ENCODE measurements at regions not wholly inside any gene's neighbourhood (a gene's known extent, or its start where the extent isn't known, plus 50 kb on each side); places are given as distances from the start of the nearest gene placed in this dataset.

- no peak overlapping the region for H3K4me2 ChIP-seq (ENCODE audit: low read length)
Observed at GRCh38 chr21:25313829-25314228, 293.5 kb downstream of the MRPL39 start.

GRCh38 chr21:25307489-25307888, 299.8 kb downstream of the MRPL39 start:
- Histone ChIP-seq H3K27ac (ENCODE audit: low read length) (no peak overlapping the region), H3K9me3 (ENCODE audit: low read length) (peaks cover 5% of the 10 kb centered on the region), H2AFZ (ENCODE audit: low read depth, low read length) (no peak overlapping the region), H3K79me2 (replicated peaks; ENCODE audit: insufficient read depth, low read length) (no peaks in the 10 kb centered on the region), H3F3A (ENCODE audit: insufficient read depth, low read length, poor library complexity, severe bottlenecking) (no peaks in the 10 kb centered on the region), H3K9me2 (ENCODE audit: insufficient read depth, low read length) (no peaks in the 10 kb centered on the region), H3K27me3 (ENCODE audit: insufficient read depth, low read depth, low read length) (no peaks in the 10 kb centered on the region), H3K4me3 (ENCODE audit: low read length) (no peak overlapping the region), H4K20me1 (ENCODE audit: insufficient read depth) (no peaks in the 10 kb centered on the region), H3K4me2 (ENCODE audit: low read length) (no peak overlapping the region), H3K36me3 (ENCODE audit: insufficient read depth, low read length) (no peaks in the 10 kb centered on the region), H3K9ac (ENCODE audit: low read length) (no peak overlapping the region)
- no peak for TF ChIP-seq EZH2 (IDR thresholded peaks at IDR 0.05; ENCODE audit: borderline replicate concordance, insufficient read depth, low read length, poor library complexity, severe bottlenecking)
- TF ChIP-seq SMC3 (conservative IDR thresholded peaks at IDR 0.05; ENCODE audit: poor library complexity), result no peak
- no peak for TF ChIP-seq TAF1 (IDR thresholded peaks at IDR 0.05; ENCODE audit: low read depth)
- TF ChIP-seq, protein P1, sequence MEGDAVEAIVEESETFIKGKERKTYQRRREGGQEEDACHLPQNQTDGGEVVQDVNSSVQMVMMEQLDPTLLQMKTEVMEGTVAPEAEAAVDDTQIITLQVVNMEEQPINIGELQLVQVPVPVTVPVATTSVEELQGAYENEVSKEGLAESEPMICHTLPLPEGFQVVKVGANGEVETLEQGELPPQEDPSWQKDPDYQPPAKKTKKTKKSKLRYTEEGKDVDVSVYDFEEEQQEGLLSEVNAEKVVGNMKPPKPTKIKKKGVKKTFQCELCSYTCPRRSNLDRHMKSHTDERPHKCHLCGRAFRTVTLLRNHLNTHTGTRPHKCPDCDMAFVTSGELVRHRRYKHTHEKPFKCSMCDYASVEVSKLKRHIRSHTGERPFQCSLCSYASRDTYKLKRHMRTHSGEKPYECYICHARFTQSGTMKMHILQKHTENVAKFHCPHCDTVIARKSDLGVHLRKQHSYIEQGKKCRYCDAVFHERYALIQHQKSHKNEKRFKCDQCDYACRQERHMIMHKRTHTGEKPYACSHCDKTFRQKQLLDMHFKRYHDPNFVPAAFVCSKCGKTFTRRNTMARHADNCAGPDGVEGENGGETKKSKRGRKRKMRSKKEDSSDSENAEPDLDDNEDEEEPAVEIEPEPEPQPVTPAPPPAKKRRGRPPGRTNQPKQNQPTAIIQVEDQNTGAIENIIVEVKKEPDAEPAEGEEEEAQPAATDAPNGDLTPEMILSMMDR (IDR thresholded peaks at IDR 0.05; ENCODE audit: poor library complexity, severe bottlenecking), result no peak
- no peak for TF ChIP-seq RAD21 (conservative IDR thresholded peaks at IDR 0.05)
- no peak for TF ChIP-seq EP300 (conservative IDR thresholded peaks at IDR 0.05; ENCODE audit: poor library complexity, severe bottlenecking)
- no peak for TF ChIP-seq POLR2AphosphoS5 (IDR thresholded peaks at IDR 0.05)
- TF ChIP-seq, protein P2, sequence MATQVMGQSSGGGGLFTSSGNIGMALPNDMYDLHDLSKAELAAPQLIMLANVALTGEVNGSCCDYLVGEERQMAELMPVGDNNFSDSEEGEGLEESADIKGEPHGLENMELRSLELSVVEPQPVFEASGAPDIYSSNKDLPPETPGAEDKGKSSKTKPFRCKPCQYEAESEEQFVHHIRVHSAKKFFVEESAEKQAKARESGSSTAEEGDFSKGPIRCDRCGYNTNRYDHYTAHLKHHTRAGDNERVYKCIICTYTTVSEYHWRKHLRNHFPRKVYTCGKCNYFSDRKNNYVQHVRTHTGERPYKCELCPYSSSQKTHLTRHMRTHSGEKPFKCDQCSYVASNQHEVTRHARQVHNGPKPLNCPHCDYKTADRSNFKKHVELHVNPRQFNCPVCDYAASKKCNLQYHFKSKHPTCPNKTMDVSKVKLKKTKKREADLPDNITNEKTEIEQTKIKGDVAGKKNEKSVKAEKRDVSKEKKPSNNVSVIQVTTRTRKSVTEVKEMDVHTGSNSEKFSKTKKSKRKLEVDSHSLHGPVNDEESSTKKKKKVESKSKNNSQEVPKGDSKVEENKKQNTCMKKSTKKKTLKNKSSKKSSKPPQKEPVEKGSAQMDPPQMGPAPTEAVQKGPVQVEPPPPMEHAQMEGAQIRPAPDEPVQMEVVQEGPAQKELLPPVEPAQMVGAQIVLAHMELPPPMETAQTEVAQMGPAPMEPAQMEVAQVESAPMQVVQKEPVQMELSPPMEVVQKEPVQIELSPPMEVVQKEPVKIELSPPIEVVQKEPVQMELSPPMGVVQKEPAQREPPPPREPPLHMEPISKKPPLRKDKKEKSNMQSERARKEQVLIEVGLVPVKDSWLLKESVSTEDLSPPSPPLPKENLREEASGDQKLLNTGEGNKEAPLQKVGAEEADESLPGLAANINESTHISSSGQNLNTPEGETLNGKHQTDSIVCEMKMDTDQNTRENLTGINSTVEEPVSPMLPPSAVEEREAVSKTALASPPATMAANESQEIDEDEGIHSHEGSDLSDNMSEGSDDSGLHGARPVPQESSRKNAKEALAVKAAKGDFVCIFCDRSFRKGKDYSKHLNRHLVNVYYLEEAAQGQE (IDR thresholded peaks at IDR 0.05; ENCODE audit: borderline replicate concordance), result no peak
- no peak for TF ChIP-seq MXI1 (conservative IDR thresholded peaks at IDR 0.05; ENCODE audit: poor library complexity, severe bottlenecking)

More at GRCh38 chr21:25313829-25314228, 293.5 kb downstream of the MRPL39 start:
- Histone ChIP-seq H3K9me2 (ENCODE audit: insufficient read depth, low read length) (no peaks in the 10 kb centered on the region), H3K27ac (ENCODE audit: low read length) (no peak overlapping the region), H3K4me3 (ENCODE audit: low read length) (no peak overlapping the region), H3K27me3 (ENCODE audit: insufficient read depth, low read depth, low read length) (no peaks in the 10 kb centered on the region), H2AFZ (ENCODE audit: low read depth, low read length) (no peak overlapping the region), H3K9me3 (ENCODE audit: low read length) (peaks cover 4% of the 10 kb centered on the region), H4K20me1 (ENCODE audit: insufficient read depth) (no peaks in the 10 kb centered on the region), H3F3A (ENCODE audit: insufficient read depth, low read length, poor library complexity, severe bottlenecking) (no peaks in the 10 kb centered on the region), H3K9ac (ENCODE audit: low read length) (no peak overlapping the region), H3K79me2 (replicated peaks; ENCODE audit: insufficient read depth, low read length) (no peaks in the 10 kb centered on the region), H3K36me3 (ENCODE audit: insufficient read depth, low read length) (no peaks in the 10 kb centered on the region)
- peak; percentile 66 for TF ChIP-seq SMC3 (conservative IDR thresholded peaks at IDR 0.05; ENCODE audit: poor library complexity)
- no peak for TF ChIP-seq MXI1 (conservative IDR thresholded peaks at IDR 0.05; ENCODE audit: poor library complexity, severe bottlenecking)
- no peak for TF ChIP-seq EP300 (conservative IDR thresholded peaks at IDR 0.05; ENCODE audit: poor library complexity, severe bottlenecking)
- no peak for TF ChIP-seq POLR2AphosphoS5 (IDR thresholded peaks at IDR 0.05)
- TF ChIP-seq, protein P2 (IDR thresholded peaks at IDR 0.05; ENCODE audit: borderline replicate concordance), result no peak
- peak; percentile 74 for TF ChIP-seq RAD21 (conservative IDR thresholded peaks at IDR 0.05)
- TF ChIP-seq, protein P1 (IDR thresholded peaks at IDR 0.05; ENCODE audit: poor library complexity, severe bottlenecking), result peak; percentile 64
- no peak for TF ChIP-seq EZH2 (IDR thresholded peaks at IDR 0.05; ENCODE audit: borderline replicate concordance, insufficient read depth, low read length, poor library complexity, severe bottlenecking)
- TF ChIP-seq TAF1 (IDR thresholded peaks at IDR 0.05; ENCODE audit: low read depth), result no peak

All from neural cell (in vitro differentiated cells).